Neural cell (in vitro differentiated cells): ENCODE measurements at regions not wholly inside any gene's neighbourhood (a gene's known extent, or its start where the extent isn't known, plus 50 kb on each side); places are given as distances from the start of the nearest gene placed in this dataset.

Source experiments
- H2AFZ ChIP-seq: fragments of 200-600, 300-800 bp; sonication (generic), shearing (Covaris generic); 2 replicates; pipeline ENCODE4 v1.6.0; 2014; ENCODE audit warnings: low read depth, mild to moderate bottlenecking, antibody characterized with exemption, low read length, moderate library complexity
- H3F3A ChIP-seq: fragments of 200-600 bp; shearing (Covaris generic); 2 replicates; pipeline ENCODE4 v1.6.1; 2016; ENCODE audit warnings: mild to moderate bottlenecking, moderate library complexity, mixed read lengths, antibody characterized with exemption, low read length; ENCODE audit not compliant: insufficient read depth, poor library complexity, severe bottlenecking
- H3K27ac ChIP-seq: fragments of 200-600, 300-800 bp; sonication (generic), shearing (Covaris generic); 2 replicates; pipeline ENCODE4 v1.5.1; 2014; ENCODE audit warnings: mild to moderate bottlenecking, low read length, moderate library complexity
- H3K27me3 ChIP-seq: fragments of 300-800, 200-600 bp; sonication (generic), shearing (Covaris generic); 2 replicates; pipeline ENCODE4 v1.6.0; 2014; ENCODE audit warnings: mild to moderate bottlenecking, low read depth, low read length, moderate library complexity; ENCODE audit not compliant: insufficient read depth
- H3K36me3 ChIP-seq: fragments of 300-800, 200-600 bp; sonication (generic), shearing (Covaris generic); 2 replicates; pipeline ENCODE4 v1.5.1; 2014; ENCODE audit warnings: mild to moderate bottlenecking, antibody characterized with exemption, low read length, moderate library complexity; ENCODE audit not compliant: insufficient read depth
- H3K4me2 ChIP-seq: fragments of 300-800, 200-600 bp; sonication (generic), shearing (Covaris generic); 2 replicates; pipeline ENCODE4 v1.6.0; 2014; ENCODE audit warnings: mild to moderate bottlenecking, low read length
- H3K4me3 ChIP-seq: fragments of 300-800, 200-600 bp; sonication (generic), shearing (Covaris generic); 2 replicates; pipeline ENCODE4 v1.5.1; 2014; ENCODE audit warnings: mild to moderate bottlenecking, low read length, moderate library complexity
- H3K79me2 ChIP-seq: fragments of 200-600 bp; shearing (Covaris generic); replicated peaks from 2 replicates; pipeline ENCODE4 v1.6.0; 2014; ENCODE audit warnings: mild to moderate bottlenecking, low read length, moderate library complexity; ENCODE audit not compliant: insufficient read depth
- H3K9ac ChIP-seq: fragments of 300-800, 200-600 bp; sonication (generic), shearing (Covaris generic); 2 replicates; pipeline ENCODE4 v1.6.1; 2016; ENCODE audit warnings: mild to moderate bottlenecking, low read length, mixed read lengths
- H3K9me2 ChIP-seq: fragments of 200-600 bp; shearing (Covaris generic); 2 replicates; pipeline ENCODE4 v1.6.1; 2016; ENCODE audit warnings: mild to moderate bottlenecking, low read length, mixed read lengths; ENCODE audit not compliant: insufficient read depth
- H3K9me3 ChIP-seq: fragments of 200-600, 300-800 bp; sonication (generic), shearing (Covaris generic); 2 replicates; pipeline ENCODE4 v1.6.1; 2016; ENCODE audit warnings: mild to moderate bottlenecking, mixed run types, low read length, moderate library complexity, mixed read lengths
- H4K20me1 ChIP-seq: fragments of 200-600 bp; shearing (Covaris generic); 2 replicates; pipeline ENCODE4 v1.6.1; 2016; ENCODE audit warnings: mild to moderate bottlenecking, mixed run types; ENCODE audit not compliant: insufficient read depth
- CTCF ChIP-seq: fragments of 450-650 bp; IDR thresholded peaks from 2 replicates; pipeline ENCODE4 v1.5.1; 2014; ENCODE audit warnings: antibody characterized with exemption, mild to moderate bottlenecking, moderate library complexity; ENCODE audit not compliant: poor library complexity, severe bottlenecking
- EP300 ChIP-seq: fragments of 450-650 bp; conservative IDR thresholded peaks from 2 replicates; pipeline ENCODE4 v1.6.1; 2014; ENCODE audit warnings: antibody characterized with exemption, mild to moderate bottlenecking, moderate library complexity; ENCODE audit not compliant: poor library complexity, severe bottlenecking
- EZH2 ChIP-seq: fragments of 200-600, 300-800 bp; shearing (Covaris generic), sonication (generic); IDR thresholded peaks from 2 replicates; pipeline ENCODE4 v1.6.1; 2014; ENCODE audit warnings: antibody characterized with exemption, low read length, borderline replicate concordance, mild to moderate bottlenecking; ENCODE audit not compliant: insufficient read depth, poor library complexity, severe bottlenecking
- MXI1 ChIP-seq: fragments of 450-650 bp; conservative IDR thresholded peaks from 2 replicates; pipeline ENCODE4 v1.6.1; 2014; ENCODE audit warnings: antibody characterized with exemption, mild to moderate bottlenecking; ENCODE audit not compliant: poor library complexity, severe bottlenecking
- POLR2AphosphoS5 ChIP-seq: IDR thresholded peaks from 2 replicates; pipeline ENCODE4 v1.6.1; 2012
- RAD21 ChIP-seq: fragments of 450-650 bp; conservative IDR thresholded peaks from 2 replicates; pipeline ENCODE4 v1.6.1; 2014; ENCODE audit warnings: antibody characterized with exemption, mild to moderate bottlenecking, moderate library complexity
- REST ChIP-seq: IDR thresholded peaks from 2 replicates; pipeline ENCODE4 v1.6.1; 2012; ENCODE audit warnings: borderline replicate concordance
- SMC3 ChIP-seq: fragments of 450-650 bp; conservative IDR thresholded peaks from 2 replicates; pipeline ENCODE4 v1.6.1; 2014; ENCODE audit warnings: antibody characterized with exemption, mild to moderate bottlenecking, moderate library complexity; ENCODE audit not compliant: poor library complexity
- TAF1 ChIP-seq: IDR thresholded peaks from 2 replicates; pipeline ENCODE4 v1.6.1; 2012; ENCODE audit warnings: low read depth

GRCh38 chr16:77624085-77624484, 98.2 kb upstream of the NUDT7 start:
- Histone ChIP-seq H3K27ac (no peak overlapping the region), H3K27me3 (no peaks in the 10 kb centered on the region), H3K9me3 (no peaks in the 10 kb centered on the region), H3K36me3 (no peaks in the 10 kb centered on the region), H4K20me1 (no peaks in the 10 kb centered on the region), H3K79me2 (no peaks in the 10 kb centered on the region), H3F3A (no peaks in the 10 kb centered on the region), H3K4me3 (no peak overlapping the region), H3K9ac (no peak overlapping the region), H3K4me2 (no peak overlapping the region), H3K9me2 (no peaks in the 10 kb centered on the region), H2AFZ (no peak overlapping the region)
- TF ChIP-seq RAD21, result no peak
- no peak for TF ChIP-seq REST
- TF ChIP-seq POLR2AphosphoS5, result no peak

GRCh38 chr16:77636615-77637014, 85.7 kb upstream of the NUDT7 start:
- no peak overlapping the region for H3K4me3 ChIP-seq
- no peak for TF ChIP-seq RAD21
- no peak for TF ChIP-seq TAF1
- TF ChIP-seq EP300, result no peak
- TF ChIP-seq SMC3, result no peak
- TF ChIP-seq REST, result no peak
- TF ChIP-seq POLR2AphosphoS5, result no peak
- no peak for TF ChIP-seq MXI1
- no peak for TF ChIP-seq CTCF
- TF ChIP-seq EZH2, result no peak
- no peaks in the 10 kb centered on the region for H3K9me2 ChIP-seq
- no peak overlapping the region for H3K27ac ChIP-seq
- H3K27me3 ChIP-seq, result no peaks in the 10 kb centered on the region
- H3K36me3 ChIP-seq, result no peaks in the 10 kb centered on the region
- no peak overlapping the region for H3K4me2 ChIP-seq
- H4K20me1 ChIP-seq, result no peaks in the 10 kb centered on the region
- H3K9me3 ChIP-seq, result no peaks in the 10 kb centered on the region
- no peak overlapping the region for H3K9ac ChIP-seq
- H3K79me2 ChIP-seq, result no peaks in the 10 kb centered on the region
- no peak overlapping the region for H2AFZ ChIP-seq
- H3F3A ChIP-seq, result no peaks in the 10 kb centered on the region
